Stomach (tissue), 4 donors: ENCODE measurements at regions not wholly inside any gene's neighbourhood (a gene's known extent, or its start where the extent isn't known, plus 50 kb on each side); places are given as distances from the start of the nearest gene placed in this dataset.

Experiments used
- EP300 ChIP-seq: sonication (generic); formaldehyde crosslinking; IDR thresholded peaks from one replicate; pipeline ENCODE4 v1.6.1; 2017; ENCODE audit warnings: antibody characterized with exemption
- POLR2A ChIP-seq, 4 donors: fragments of 450-650 bp; IDR thresholded peaks; one replicate each; pipeline ENCODE4 v1.6.1; 2016; ENCODE audit warnings: antibody characterized with exemption in 4 of 4, control low read depth in 2 of 4, mild to moderate bottlenecking in 1 of 4, moderate library complexity in 1 of 4
- POLR2AphosphoS5 ChIP-seq, 3 donors: sonication (generic); formaldehyde crosslinking; IDR thresholded peaks; one replicate each; pipeline ENCODE4 v1.6.1; 2016; ENCODE audit warnings: antibody characterized with exemption in 3 of 3
- TF ChIP-seq, protein P1 (sequence below), 7 experiments: fragments of 450-650 bp in 4 of 7; fragments of 200-600 bp in 3 of 7; sonication (generic) in 3 of 7; IDR thresholded peaks; one replicate each; pipeline ENCODE4 v1.5.1; 2016 to 2019; ENCODE audit warnings: antibody characterized with exemption in 7 of 7, control low read depth in 2 of 7, mild to moderate bottlenecking in 1 of 7

DNA sequence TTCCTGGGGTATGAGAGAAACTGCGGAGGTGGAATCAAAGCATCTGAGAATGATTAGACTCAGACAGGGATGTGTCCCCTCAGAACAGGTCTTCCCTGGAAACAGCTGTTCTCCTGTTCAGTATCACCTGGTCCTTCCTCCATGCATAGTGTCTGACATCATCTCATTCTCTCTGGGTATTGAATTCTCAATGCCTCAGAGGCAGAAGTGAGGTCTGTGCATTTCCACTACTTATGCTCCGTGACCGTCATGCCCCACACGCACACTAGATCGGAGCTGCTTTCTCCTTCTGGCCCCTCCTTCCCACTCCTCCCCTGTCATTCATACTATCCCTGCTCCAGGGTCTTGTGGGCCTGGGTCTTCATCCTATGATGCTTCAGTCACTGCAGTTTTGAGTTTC lies 61.4 kb upstream of the DAB2IP start:
- TF ChIP-seq POLR2A (IDR thresholded peaks at IDR 0.05) (no peak), EP300 (no peak), POLR2AphosphoS5 (IDR thresholded peaks at IDR 0.05) (no peak)
- TF ChIP-seq, protein P1, sequence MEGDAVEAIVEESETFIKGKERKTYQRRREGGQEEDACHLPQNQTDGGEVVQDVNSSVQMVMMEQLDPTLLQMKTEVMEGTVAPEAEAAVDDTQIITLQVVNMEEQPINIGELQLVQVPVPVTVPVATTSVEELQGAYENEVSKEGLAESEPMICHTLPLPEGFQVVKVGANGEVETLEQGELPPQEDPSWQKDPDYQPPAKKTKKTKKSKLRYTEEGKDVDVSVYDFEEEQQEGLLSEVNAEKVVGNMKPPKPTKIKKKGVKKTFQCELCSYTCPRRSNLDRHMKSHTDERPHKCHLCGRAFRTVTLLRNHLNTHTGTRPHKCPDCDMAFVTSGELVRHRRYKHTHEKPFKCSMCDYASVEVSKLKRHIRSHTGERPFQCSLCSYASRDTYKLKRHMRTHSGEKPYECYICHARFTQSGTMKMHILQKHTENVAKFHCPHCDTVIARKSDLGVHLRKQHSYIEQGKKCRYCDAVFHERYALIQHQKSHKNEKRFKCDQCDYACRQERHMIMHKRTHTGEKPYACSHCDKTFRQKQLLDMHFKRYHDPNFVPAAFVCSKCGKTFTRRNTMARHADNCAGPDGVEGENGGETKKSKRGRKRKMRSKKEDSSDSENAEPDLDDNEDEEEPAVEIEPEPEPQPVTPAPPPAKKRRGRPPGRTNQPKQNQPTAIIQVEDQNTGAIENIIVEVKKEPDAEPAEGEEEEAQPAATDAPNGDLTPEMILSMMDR (IDR thresholded peaks at IDR 0.05): no peak
